Right renal cortex interstitium (tissue), 3 donors: ENCODE measurements at regions not wholly inside any gene's neighbourhood (a gene's known extent, or its start where the extent isn't known, plus 50 kb on each side); places are given as distances from the start of the nearest gene placed in this dataset.

Experiments
- DNase-seq, 3 donors: peaks; one replicate each; pipeline ENCODE4 v3.0.0-alpha.2; 2013; ENCODE audit warnings: low read depth in 3 of 3, low spot score in 2 of 3

GRCh38 chr1:208509072-208509471 lies 264.9 kb upstream of the PLXNA2 start:
- DNase-seq = no peak

GRCh38 chr1:208510192-208510952 lies 266.2 kb upstream of the PLXNA2 start:
- no peak for DNase-seq

DNA sequence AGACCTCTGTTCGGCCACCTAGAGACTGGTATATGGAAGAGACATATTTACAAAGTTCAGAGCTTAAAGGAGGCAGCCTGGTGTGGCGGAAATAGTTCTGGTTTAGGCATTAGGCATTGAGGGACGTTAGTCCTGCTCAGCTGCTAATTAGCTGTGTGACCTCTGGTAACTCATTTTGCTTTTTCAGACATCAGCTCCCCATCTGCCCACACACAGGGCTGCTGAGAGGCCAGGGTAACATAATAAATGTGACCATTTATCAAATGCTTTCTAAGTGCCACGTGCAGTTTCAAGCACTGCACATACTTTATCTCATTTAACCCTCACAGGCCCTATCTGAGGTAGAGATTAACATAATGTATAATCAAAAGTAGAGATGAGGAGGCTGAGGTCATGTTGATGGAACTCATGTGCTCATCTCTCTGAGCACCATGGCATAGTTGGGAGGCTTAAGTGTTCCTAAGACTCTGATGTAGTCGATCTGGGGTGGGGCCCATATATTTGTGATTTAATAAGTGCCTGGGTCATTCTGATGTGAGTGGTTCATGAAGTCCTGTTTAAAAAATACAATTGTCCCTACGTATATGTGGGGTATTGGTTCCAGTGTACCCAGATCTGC lies 267.2 kb upstream of the PLXNA2 start:
- no peak for DNase-seq

- DNase-seq = no peak
These were observed 269.6 kb upstream of the PLXNA2 start for GRCh38 chr1:208513799-208514198.

DNA sequence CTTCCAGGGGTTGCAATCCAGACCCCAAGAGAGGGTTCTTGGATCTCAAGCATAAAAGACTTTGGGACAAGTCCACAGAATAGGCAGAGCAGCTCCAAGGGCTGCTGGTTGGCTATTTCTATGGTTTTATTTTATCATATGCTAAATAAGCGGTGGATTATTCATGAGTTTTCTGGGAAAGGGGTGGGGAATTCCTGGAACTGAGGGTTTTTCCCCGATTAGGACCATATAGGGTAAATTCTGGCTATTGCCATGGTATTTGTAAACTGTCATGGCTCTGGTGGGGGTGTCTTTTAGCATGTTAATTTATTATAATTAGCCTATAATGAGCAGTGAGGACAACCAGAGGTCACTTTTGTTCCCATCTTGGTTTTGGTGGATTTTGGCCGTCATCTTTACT lies 270.9 kb upstream of the PLXNA2 start:
- DNase-seq = no peak

DNA sequence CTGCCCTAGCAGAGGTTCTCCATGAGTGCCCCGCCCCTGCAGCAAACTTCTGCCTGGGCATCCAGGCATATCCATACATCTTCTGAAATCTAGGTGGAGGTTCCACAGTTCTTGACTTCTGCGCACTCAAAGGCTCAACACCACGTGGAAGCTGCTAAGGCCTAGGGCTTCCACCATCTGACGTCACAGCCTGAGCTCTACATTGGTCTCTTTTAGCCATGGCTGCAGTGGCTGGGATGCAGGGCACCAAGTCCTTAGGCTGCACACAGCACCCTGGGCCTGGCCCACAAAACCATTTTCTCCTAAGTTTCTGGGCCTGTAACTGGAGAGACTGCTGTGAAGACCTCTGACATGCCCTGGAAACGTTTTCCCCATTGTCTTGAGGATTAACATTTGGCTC lies 272.6 kb upstream of the PLXNA2 start:
- DNase-seq = no peak

GRCh38 chr1:208520438-208521099 lies 276.4 kb upstream of the PLXNA2 start:
- no peak for DNase-seq

GRCh38 chr1:208521534-208521933 lies 277.4 kb upstream of the PLXNA2 start:
- no peak for DNase-seq

DNA sequence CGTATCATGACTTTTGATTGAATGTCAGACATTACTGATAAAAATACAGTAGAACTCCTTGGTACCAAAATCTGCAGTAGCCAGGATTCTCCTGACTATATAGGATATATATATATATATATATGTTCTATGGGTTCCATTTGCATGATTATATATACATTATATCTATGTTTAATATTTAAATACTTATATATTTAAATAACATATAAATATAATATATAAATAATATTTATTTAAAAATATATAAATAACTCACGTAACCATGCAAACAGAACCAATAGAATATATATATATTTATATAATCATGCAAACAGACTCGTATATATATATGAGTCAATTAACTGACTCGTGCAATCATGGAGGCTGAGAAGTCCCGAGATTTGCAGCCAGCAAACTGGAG lies 278.8 kb upstream of the PLXNA2 start:
- DNase-seq = no peak

GRCh38 chr1:208524376-208524775 lies 280.2 kb upstream of the PLXNA2 start:
- no peak for DNase-seq

GRCh38 chr1:208524925-208525324 lies 280.7 kb upstream of the PLXNA2 start:
- no peak for DNase-seq

DNA sequence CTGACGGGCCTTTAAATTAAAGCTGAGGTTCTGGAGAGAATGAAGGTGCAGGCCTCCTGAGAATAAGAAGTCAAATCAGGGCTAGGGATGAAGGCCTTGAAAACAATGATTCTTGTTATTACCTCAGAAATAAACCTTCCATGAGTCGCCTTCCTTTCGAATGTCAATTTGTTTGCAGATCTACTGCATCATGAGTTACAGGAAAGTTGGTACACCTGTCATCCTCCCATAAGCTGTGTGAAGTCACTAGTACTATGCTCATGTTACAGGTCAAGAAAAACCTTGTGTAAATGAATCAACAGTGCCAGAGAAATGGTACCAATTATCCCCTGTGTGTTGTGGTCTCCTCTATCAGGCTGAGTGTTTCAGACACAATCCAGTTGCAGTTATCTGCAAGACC lies 281.2 kb upstream of the PLXNA2 start:
- DNase-seq = no peak

GRCh38 chr1:208526613-208527125 lies 282.5 kb upstream of the PLXNA2 start:
- DNase-seq = no peak

DNA sequence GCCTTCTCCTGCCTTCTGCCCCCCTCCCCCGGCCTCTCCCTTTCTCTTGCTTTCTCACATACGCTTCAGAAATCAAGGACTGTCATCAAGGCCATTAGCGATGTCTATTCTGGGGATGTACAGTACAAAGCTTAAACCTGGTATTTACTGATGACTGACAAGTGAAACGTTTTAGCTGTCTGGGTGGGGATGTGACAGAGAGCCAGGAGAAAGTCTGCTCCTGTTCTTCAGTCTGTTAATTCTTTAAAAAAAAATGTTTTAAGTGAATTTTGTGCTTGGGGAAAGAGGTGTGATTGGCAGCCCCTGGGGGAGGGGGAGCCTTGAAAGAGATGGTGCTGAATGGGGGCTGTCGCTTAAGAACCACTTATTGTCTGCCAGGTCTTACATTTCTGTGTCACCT lies 283.0 kb upstream of the PLXNA2 start:
- DNase-seq = no peak

GRCh38 chr1:208528578-208529240 lies 284.5 kb upstream of the PLXNA2 start:
- DNase-seq = peak; percentile 31 to 56 (median 40)

- DNase-seq = no peak
These were observed 287.0 kb upstream of the PLXNA2 start for GRCh38 chr1:208531003-208531750.

DNA sequence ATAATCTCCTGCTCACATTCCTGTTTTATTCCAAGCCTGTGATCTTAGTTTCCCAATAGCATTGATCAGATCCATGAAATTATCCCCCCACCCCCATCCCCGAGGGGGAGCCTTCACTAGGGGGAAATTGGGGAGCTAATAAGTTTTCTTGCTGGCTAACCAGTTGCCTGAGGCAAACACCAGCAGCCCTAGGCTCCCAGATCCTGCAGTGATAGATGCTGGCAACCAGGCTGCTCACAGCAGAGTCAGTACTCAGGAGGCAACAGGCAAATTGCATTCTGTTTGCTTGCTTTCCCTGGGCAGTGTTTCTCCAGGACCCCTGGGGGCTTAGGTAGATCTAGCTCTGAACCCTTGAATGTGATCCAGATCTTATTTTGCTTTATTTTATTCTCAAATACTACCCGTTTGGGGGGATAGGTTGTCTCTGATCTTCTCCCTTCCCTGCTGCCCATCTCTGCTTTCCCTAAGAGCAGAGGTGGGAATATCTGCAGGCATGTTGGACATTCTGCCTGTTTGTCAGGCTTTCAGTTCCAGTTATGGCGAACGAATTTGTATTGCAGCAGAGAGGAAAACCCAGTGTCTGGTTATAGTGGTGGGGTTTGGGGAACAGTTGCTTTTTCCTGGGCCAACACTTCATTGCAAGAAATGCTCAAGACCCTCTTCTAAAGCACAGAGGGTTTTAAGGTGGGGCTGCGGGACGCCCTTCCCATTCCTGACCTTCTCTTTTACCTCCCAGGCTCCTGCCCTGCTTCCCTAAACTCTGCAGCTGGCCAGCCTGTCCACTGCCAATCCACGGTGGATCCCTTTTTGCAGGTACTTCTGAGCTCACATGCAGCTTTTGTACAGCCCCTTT lies 289.8 kb upstream of the PLXNA2 start:
- DNase-seq = no peak

DNA sequence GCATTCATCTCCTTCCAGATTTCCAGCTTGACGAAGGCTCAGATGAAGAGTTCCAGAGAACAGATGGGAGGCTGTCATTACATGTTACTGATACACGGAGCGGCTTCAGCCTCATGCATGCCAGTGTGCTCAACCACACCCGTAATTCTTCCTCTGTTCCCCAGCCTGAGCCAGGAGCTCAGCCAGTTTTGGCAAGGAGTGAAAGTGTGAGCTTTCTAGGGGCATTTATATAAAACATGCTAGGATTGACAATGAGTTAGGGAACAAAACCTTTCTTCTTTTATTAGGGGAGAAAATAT lies 290.4 kb upstream of the PLXNA2 start:
- no peak for DNase-seq

- no peak for DNase-seq
These were observed 290.8 kb upstream of the PLXNA2 start for GRCh38 chr1:208534979-208535378.

DNA sequence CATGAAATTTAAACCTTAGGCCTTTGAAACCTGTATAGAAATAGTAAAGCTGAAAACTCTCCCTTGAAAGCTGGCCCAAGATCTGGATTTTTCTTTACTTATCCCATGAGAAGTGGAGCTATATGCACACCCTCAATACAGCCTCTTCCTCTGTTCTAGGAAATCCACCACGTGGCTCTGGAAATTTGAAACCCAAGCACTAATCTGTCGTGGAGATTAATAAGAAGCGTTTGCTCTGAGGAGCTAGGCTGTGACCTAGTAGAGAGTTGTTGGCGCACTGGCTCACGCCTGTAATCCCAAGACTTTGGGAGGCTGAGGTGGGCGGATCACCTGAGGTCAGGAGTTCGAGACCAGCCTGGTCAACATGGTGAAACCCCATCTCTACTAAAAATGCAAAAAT lies 291.3 kb upstream of the PLXNA2 start:
- DNase-seq = no peak
